Calu3 (cell line): ENCODE measurements at regions not wholly inside any gene's neighbourhood (a gene's known extent, or its start where the extent isn't known, plus 50 kb on each side); places are given as distances from the start of the nearest gene placed in this dataset.

Experiments used
- BruUV-seq: library from RNA; stranded (reverse); fragments of 400-500 nt; replicated peaks from 2 replicates; lab custom pipeline; 2021; lab: Mats Ljungman, UMichigan
- CTCF ChIA-PET: fragments of 300-600 bp; sonication (Branson Sonifier 250); formaldehyde crosslinking; loops from one replicate; lab custom pipeline; 2022; ENCODE audit warnings: antibody characterized with exemption; lab: Charles Lee
- DNase-seq: peaks from one replicate; pipeline ENCODE4 v3.0.0; 2022
- H3K27ac Mint-ChIP-seq: one replicate; pipeline ENCODE4 v1.8.0; 2022; ENCODE audit warnings: mixed read lengths; ENCODE audit not compliant: unreplicated experiment
- H3K27me3 Mint-ChIP-seq: one replicate; pipeline ENCODE4 v1.8.0; 2022; ENCODE audit warnings: mixed read lengths; ENCODE audit not compliant: unreplicated experiment
- H3K36me3 Mint-ChIP-seq: one replicate; pipeline ENCODE4 v1.8.0; 2022; ENCODE audit warnings: mild to moderate bottlenecking, moderate library complexity, mixed read lengths; ENCODE audit not compliant: insufficient read depth, unreplicated experiment
- H3K4me1 Mint-ChIP-seq: one replicate; pipeline ENCODE4 v1.8.0; 2022; ENCODE audit warnings: mild to moderate bottlenecking, low read depth, mixed read lengths; ENCODE audit not compliant: unreplicated experiment
- H3K4me3 Mint-ChIP-seq: one replicate; pipeline ENCODE4 v1.8.0; 2022; ENCODE audit warnings: mild to moderate bottlenecking, low read depth, moderate library complexity, mixed read lengths; ENCODE audit not compliant: unreplicated experiment
- H3K9me3 Mint-ChIP-seq: one replicate; pipeline ENCODE4 v1.8.0; 2022; ENCODE audit warnings: low read depth, mixed read lengths; ENCODE audit not compliant: unreplicated experiment
- intact Hi-C: fragments of 100-400 bp; cut with micrococcal nuclease; formaldehyde crosslinking; loops from one replicate; pipeline ENCODE4 v1.10.0; 2022; ENCODE audit not compliant: unreplicated experiment
- TF ChIP-seq, protein P1 (sequence below): fragments of 200-600 bp; IDR thresholded peaks from one replicate; pipeline ENCODE4 v1.8.0; 2022; ENCODE audit warnings: antibody characterized with exemption; ENCODE audit not compliant: unreplicated experiment

DNA sequence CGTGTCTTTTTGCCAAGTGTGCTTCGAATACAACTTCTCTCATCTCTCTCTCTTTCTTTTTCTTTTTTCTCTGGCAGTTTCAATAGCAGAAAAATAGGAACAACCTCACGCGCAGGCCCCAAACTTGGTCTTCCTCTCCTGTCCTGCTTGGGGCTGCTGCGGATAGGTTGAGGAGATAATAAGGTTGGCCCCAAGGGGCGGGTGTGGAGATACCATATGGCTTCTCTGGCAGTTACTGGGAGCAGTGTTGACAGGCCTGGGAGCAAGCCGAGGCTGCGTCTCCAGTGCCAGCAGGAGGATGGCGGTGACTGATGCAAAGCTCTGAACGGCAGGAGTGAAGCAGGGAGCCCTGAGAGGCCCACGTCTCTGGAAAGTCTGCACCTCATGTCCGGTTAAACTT, 89.5 kb upstream of the MANSC4 start:
- no peak for DNase-seq
- TF ChIP-seq, protein P1, sequence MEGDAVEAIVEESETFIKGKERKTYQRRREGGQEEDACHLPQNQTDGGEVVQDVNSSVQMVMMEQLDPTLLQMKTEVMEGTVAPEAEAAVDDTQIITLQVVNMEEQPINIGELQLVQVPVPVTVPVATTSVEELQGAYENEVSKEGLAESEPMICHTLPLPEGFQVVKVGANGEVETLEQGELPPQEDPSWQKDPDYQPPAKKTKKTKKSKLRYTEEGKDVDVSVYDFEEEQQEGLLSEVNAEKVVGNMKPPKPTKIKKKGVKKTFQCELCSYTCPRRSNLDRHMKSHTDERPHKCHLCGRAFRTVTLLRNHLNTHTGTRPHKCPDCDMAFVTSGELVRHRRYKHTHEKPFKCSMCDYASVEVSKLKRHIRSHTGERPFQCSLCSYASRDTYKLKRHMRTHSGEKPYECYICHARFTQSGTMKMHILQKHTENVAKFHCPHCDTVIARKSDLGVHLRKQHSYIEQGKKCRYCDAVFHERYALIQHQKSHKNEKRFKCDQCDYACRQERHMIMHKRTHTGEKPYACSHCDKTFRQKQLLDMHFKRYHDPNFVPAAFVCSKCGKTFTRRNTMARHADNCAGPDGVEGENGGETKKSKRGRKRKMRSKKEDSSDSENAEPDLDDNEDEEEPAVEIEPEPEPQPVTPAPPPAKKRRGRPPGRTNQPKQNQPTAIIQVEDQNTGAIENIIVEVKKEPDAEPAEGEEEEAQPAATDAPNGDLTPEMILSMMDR, result no peak
- no peak overlapping the region for H3K4me3 Mint-ChIP-seq
- H3K9me3 Mint-ChIP-seq, result no peaks in the 10 kb centered on the region
- H3K27me3 Mint-ChIP-seq, result no peaks in the 10 kb centered on the region
- no peaks in the 10 kb centered on the region for H3K4me1 Mint-ChIP-seq
- BruUV-seq, result no TSS peak
- no peaks in the 10 kb centered on the region for H3K36me3 Mint-ChIP-seq
- intact Hi-C loops, result no loop called here
- CTCF ChIA-PET, result no interaction called here
- no peak overlapping the region for H3K27ac Mint-ChIP-seq

DNA sequence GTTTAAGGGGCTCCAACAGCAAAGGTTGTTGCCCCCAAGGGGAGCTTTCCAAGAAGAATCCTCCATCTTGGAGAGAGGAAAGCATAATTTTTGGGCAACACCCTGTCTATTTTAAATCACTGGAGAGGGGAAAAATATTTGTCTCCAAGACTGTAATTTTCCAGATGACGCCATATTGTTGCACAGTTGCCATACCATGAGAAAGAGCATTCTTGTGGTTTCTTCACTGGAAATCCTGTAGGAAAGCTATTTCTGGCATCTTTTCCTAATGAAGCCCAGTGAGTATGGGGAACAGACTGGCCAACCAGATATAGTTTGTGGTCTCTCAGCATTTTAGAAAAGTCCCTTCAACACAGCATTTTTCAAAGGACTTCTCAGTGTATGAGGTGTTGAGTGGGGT, 88.1 kb upstream of the MANSC4 start:
- Mint-ChIP-seq H3K9me3 (no peaks in the 10 kb centered on the region), H3K27me3 (no peaks in the 10 kb centered on the region), H3K4me1 (no peaks in the 10 kb centered on the region), H3K36me3 (no peaks in the 10 kb centered on the region), H3K4me3 (no peak overlapping the region), H3K27ac (no peak overlapping the region)
- CTCF ChIA-PET, result no interaction called here
- no TSS peak for BruUV-seq
- no peak for DNase-seq
- TF ChIP-seq, protein P1, result no peak
- intact Hi-C loops, result no loop called here

DNA sequence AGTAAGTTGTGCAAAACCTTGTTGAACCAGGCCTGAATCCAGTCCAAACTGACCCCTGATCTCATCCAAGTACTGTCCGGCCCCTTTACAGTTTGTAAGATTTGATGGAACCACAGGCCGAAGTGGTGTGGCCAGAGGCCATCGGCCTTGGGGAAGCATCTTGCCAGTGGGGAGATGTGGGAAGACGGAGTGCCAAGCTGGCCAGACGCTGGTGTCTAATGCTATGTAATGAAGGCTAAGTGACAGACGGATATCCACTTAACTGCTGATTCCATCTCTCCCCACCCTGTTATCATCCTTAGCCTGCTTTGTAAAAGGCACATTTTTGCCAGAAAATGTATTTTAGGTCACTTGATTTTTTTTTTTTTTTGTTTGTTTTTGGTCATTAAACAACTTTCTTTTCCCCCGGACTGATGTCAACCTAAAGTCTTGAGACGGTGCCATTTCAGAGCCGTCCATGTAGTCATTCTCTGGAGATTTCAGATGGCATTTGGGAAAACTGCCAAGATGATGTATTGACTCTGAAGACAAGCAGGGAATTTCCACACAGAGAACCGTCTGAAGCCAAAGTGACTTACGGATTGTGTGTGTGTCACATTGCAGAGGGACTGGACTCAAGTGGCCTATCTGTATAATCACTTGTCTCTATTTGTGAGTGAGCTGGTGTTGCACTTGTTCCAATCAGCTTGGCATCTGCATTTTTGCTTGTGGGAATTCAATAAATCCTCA, 86.5 kb upstream of the MANSC4 start:
- CTCF ChIA-PET, result no interaction called here
- no peaks in the 10 kb centered on the region for H3K9me3 Mint-ChIP-seq
- H3K27ac Mint-ChIP-seq, result no peak overlapping the region
- TF ChIP-seq, protein P1, result no peak
- H3K27me3 Mint-ChIP-seq, result no peaks in the 10 kb centered on the region
- no peaks in the 10 kb centered on the region for H3K4me1 Mint-ChIP-seq
- H3K4me3 Mint-ChIP-seq, result no peak overlapping the region
- intact Hi-C loops, result no loop called here
- DNase-seq, result no peak
- H3K36me3 Mint-ChIP-seq, result no peaks in the 10 kb centered on the region
- BruUV-seq, result no TSS peak

DNA sequence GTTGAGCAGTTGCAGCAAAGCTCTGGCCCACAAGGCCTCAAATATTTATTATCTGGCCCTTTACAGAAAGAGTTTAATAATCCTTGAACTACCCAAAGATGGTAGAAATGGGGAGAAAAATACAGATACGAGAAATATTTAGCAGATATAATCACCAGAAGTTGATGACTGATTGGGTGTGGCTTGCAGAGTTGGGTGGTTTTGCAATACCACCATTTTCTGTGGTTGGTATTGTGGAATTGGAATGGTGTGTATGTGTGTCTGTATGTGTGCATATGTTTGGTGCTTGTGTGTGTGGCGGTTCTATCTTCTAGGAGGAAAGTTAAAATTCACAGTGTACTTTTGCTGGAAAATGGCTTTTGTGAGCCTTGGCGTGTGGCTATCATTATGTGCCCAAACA, 85.4 kb upstream of the MANSC4 start:
- H3K27me3 Mint-ChIP-seq, result peaks cover 5% of the 10 kb centered on the region
- H3K4me3 Mint-ChIP-seq, result no peak overlapping the region
- no peaks in the 10 kb centered on the region for H3K4me1 Mint-ChIP-seq
- H3K36me3 Mint-ChIP-seq, result no peaks in the 10 kb centered on the region
- CTCF ChIA-PET, result no interaction called here
- TF ChIP-seq, protein P1, result no peak
- no peaks in the 10 kb centered on the region for H3K9me3 Mint-ChIP-seq
- DNase-seq, result no peak
- BruUV-seq, result no TSS peak
- intact Hi-C loops, result no loop called here
- no peak overlapping the region for H3K27ac Mint-ChIP-seq
